Gastrocnemius medialis (tissue), 4 donors: ENCODE measurements at regions not wholly inside any gene's neighbourhood (a gene's known extent, or its start where the extent isn't known, plus 50 kb on each side); places are given as distances from the start of the nearest gene placed in this dataset.

ENCODE experiments used
- POLR2A ChIP-seq, 2 donors: fragments of 450-650 bp; IDR thresholded peaks; one replicate each; pipeline ENCODE4 v1.6.1; 2017; ENCODE audit warnings: antibody characterized with exemption in 2 of 2, mild to moderate bottlenecking in 2 of 2, moderate library complexity in 2 of 2
- TF ChIP-seq, protein P1 (sequence below), 5 experiments: fragments of 450-650 bp in 3 of 5; fragments of 200-600 bp in 2 of 5; sonication (generic) in 2 of 5; IDR thresholded peaks in 4 of 5; conservative IDR thresholded peaks in 1 of 5; 1 replicate in 4 of 5; 2 replicates in 1 of 5; pipeline ENCODE4 v1.5.1; 2016 to 2019; ENCODE audit warnings: antibody characterized with exemption in 5 of 5, mild to moderate bottlenecking in 3 of 5, moderate library complexity in 3 of 5

DNA sequence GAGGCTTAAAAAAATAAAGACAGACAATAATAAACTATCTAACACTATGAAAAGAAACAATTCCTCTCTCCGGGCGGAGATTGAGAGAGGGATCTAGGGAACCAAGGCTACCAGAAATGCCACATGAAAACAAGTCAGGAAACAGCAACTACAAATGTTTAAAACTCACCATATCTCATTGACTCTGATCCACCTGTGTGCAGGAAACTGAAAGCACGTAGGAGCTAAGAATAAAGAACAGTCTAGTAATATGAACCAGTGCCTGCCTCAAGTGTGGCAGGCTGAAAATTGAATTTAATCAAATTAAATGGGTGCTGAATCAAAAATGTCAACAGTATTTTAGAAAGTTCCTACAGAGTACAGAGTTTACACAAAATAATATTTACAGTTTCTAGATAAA lies 1701.0 kb downstream of the SLITRK5 start:
- TF ChIP-seq, protein P1, sequence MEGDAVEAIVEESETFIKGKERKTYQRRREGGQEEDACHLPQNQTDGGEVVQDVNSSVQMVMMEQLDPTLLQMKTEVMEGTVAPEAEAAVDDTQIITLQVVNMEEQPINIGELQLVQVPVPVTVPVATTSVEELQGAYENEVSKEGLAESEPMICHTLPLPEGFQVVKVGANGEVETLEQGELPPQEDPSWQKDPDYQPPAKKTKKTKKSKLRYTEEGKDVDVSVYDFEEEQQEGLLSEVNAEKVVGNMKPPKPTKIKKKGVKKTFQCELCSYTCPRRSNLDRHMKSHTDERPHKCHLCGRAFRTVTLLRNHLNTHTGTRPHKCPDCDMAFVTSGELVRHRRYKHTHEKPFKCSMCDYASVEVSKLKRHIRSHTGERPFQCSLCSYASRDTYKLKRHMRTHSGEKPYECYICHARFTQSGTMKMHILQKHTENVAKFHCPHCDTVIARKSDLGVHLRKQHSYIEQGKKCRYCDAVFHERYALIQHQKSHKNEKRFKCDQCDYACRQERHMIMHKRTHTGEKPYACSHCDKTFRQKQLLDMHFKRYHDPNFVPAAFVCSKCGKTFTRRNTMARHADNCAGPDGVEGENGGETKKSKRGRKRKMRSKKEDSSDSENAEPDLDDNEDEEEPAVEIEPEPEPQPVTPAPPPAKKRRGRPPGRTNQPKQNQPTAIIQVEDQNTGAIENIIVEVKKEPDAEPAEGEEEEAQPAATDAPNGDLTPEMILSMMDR (IDR thresholded peaks at IDR 0.05 in 4 of 5, conservative IDR thresholded peaks at IDR 0.05 in 1 of 5): no peak
- TF ChIP-seq POLR2A (IDR thresholded peaks at IDR 0.05): no peak
